Choroid plexus epithelial cell (primary cell): ENCODE measurements at regions not wholly inside any gene's neighbourhood (a gene's known extent, or its start where the extent isn't known, plus 50 kb on each side); places are given as distances from the start of the nearest gene placed in this dataset.
A peak's percentile ranks its signal among the peaks of the same experiment; 100 is the strongest.

Experiments
- DNase-seq: peaks from one replicate; pipeline ENCODE4 v3.0.0-alpha.2; 2010; ENCODE audit warnings: low read depth
- H3K4me3 ChIP-seq: 2 replicates; pipeline ENCODE4 v1.5.1; 2011; ENCODE audit warnings: low read depth, mild to moderate bottlenecking, control low read depth, low read length, moderate library complexity
- TF ChIP-seq, protein P1 (sequence below): conservative IDR thresholded peaks from 2 replicates; pipeline ENCODE4 v1.5.1; 2011; ENCODE audit warnings: low read depth, mild to moderate bottlenecking, control low read depth, inconsistent platforms, low read length, moderate library complexity

DNA sequence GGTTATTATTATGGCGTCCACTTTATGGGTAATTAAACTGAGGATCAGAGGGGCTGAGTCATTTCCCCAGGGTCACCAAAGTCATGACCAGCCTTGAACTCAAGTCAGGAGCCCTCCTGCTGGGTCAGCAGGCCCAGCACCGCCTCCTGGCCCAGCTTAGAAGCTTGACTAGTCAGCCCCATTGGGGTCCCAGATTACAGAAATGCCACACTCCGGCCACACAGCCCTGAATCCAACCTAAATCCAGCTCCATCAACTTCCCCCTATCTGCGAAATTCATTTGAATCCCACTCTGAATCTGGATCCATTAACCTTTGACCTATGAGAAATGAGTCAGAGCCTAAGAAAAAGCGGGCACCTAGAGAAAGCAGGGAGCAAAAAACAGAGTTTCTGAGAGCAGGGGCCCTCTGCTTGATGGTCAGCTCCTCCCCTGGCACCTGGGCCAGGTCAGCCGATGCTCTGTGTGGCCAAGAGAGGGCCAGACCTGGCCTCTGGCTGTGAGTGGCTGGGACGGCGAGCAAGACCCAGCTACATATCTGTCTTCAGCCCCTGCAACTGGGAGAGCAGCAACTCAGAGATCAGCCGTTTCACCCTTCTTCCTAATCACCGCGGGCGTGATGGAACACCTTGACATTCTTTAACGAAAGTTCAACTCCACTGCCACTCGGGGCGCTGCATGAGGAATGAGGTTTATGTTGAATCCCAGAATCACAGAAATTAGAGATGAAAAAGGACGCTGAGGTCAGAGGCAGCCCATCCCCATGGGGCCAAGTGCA, 196.1 kb downstream of the TRIM29 start:
- no peak overlapping the region for H3K4me3 ChIP-seq
- TF ChIP-seq, protein P1, sequence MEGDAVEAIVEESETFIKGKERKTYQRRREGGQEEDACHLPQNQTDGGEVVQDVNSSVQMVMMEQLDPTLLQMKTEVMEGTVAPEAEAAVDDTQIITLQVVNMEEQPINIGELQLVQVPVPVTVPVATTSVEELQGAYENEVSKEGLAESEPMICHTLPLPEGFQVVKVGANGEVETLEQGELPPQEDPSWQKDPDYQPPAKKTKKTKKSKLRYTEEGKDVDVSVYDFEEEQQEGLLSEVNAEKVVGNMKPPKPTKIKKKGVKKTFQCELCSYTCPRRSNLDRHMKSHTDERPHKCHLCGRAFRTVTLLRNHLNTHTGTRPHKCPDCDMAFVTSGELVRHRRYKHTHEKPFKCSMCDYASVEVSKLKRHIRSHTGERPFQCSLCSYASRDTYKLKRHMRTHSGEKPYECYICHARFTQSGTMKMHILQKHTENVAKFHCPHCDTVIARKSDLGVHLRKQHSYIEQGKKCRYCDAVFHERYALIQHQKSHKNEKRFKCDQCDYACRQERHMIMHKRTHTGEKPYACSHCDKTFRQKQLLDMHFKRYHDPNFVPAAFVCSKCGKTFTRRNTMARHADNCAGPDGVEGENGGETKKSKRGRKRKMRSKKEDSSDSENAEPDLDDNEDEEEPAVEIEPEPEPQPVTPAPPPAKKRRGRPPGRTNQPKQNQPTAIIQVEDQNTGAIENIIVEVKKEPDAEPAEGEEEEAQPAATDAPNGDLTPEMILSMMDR, result peak; percentile 8
- no peak for DNase-seq

DNA sequence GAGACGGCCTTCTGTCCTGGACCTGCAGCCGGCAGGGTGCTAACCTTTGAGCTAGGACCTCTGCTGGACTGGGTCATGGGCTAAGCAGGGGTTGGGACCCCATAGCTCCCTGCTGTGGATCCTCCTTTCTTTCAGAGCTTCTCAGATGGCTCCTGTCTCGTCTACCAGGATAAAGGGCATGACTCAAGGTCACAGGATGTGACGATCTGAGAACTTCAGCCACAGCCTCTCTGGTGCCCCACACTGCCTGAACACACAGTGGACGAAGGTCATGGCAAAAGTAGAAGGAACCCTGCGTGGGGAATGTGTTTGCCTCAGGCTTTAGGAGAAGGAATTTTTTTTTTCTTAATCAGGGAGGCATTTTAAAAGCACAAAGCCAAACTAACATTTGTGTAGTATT, 196.7 kb downstream of the TRIM29 start:
- no peak overlapping the region for H3K4me3 ChIP-seq
- TF ChIP-seq, protein P1, result no peak
- no peak for DNase-seq

DNA sequence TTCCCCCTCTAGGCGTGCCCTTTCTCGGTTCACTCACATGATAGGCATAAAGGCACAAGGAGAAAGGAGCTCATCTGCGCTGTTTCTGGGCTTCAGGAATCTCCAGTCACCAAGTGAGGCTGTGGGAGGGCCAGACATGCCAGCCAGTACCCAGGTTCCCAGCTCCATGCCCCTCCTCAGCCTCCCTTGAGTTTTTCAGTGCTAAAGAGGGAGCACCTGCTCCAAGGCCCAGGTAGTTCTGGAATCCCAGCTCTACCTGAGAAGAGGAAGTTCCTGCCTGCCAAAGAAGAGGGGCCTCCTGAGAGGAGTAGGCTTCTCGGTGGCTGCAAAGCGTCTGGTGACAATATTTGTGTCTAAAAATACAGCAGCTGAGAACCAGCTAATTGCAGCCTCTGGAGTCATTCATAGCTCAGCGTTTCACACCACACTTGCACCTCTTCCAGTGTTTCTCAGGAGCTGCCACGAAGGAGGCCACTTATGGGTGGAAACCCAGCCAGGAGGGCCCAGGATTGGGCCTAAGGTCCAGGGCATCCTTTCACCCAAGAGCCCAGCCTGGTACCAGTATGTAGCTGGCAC, 197.4 kb downstream of the TRIM29 start:
- H3K4me3 ChIP-seq, result no peak overlapping the region
- DNase-seq, result no peak
- TF ChIP-seq, protein P1, result no peak

DNA sequence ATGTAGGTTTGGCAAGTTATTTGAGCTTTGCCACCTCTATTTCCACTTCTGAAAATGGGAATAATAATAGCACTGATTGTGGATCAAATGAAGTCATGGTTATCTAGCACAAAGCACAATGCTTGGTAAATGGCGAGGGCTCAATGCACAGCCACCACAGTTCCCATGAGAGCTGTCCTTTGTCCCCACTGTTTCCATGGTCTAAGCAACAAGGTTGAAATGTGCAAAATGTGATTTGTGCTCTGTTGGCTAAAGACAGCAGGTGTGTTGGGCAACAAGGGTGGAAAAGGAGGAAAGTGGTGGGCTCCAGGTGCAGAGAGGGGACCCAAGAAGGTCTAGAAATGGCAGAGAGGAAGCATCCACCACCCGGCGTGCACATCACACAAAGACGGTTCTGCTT, 200.5 kb downstream of the TRIM29 start:
- DNase-seq, result no peak
- TF ChIP-seq, protein P1, result no peak
- no peak overlapping the region for H3K4me3 ChIP-seq

DNA sequence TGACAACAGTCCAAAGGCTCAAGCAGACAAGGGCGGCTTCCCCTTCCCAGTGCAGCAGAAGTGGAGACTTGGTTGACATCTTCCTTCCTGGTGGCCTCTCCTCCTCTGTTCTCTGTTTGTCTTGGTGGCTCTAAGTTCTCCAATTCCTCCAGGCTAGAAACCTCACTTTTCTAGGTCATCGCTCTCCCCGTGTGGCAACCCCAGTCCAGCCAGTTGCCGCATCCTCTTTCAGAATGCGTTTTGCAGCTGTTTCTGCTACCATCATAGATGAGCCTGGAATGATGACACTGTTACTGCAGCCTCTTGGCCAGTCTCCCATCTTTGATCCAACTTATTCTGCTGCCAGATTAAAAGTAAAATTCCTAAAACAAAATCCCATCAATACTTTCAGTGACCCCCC, 201.5 kb downstream of the TRIM29 start:
- no peak overlapping the region for H3K4me3 ChIP-seq
- TF ChIP-seq, protein P1, result no peak
- DNase-seq, result no peak

DNA sequence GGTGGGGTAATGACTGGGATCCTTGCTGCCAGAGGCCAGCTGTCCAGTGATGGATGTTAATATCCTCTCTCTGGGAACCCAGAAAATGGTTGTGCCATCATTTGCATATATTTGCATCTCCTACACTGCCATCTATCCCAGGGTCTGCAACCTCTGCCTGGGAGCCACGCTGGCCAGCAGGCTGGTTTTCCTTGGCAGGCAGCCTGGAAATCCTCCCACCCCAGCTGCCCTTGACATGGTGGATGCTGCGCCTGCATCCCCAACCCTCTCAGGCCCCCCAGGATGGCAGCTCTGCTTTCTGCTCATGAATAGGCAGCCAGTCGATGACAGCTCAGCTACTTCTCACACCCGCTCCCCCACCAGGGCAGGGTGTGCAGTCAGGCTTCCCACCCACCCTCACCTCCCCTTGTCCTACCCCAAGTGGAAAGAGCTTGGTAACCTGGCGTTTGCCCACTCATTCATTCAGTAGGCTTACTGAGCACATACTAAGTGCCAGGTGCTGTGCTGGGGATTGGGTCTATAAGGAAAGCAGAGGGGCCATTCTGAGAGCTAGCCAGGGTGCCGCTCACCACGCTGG, 202.5 kb downstream of the TRIM29 start:
- no peak overlapping the region for H3K4me3 ChIP-seq
- DNase-seq, result no peak
- TF ChIP-seq, protein P1, result no peak
